ENCODE measurements at regions not wholly inside any gene's neighbourhood (a gene's known extent, or its start where the extent isn't known, plus 50 kb on each side); places are given as distances from the start of the nearest gene placed in this dataset.
A peak's percentile ranks its signal among the peaks of the same experiment; 100 is the strongest.

DNA sequence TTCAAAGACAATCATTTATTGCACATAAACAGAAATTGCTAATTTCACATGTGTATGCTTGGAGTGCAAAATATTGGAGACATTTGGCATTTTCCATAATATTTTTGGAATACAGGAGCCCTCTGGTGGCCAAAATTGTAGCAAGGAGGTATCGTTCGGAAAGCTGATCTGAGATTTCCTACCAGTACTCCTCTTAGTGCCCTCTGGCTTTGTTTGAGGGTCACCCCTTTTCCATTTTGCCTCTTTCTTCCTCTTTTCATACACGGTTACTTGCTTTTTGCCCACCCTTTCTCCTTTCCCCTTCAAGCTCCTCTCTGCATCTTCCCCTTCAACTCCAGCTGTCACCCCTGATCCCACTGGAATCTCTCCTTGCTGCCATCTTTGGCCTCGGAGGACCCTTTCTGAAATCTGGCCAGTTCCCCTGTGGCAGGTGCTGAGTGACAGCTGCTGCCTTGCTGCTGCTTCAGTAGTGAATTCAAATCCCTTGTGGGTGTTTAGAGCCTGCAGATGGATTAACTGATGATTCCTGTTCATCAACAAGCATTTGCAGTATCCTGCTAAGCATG, 164.6 kb upstream of the PARP11 start:
- H3K4me1 ChIP-seq (ENCODE audit: control insufficient read depth, insufficient read depth, low read length), result peaks cover 44% of the 10 kb centered on the region
- no peak overlapping the region for H3K4me3 ChIP-seq (ENCODE audit: low read length)
- no peaks in the 10 kb centered on the region for H3K27me3 ChIP-seq (ENCODE audit: control insufficient read depth, insufficient read depth, low read length)
- peak in 1 of 2 donors; percentile 59 for DNase-seq
- 0% methylated on average over 1 of the region's 4 CpGs for WGBS (ENCODE audit: insufficient coverage, low lambda C conversion rate)
- no peaks in the 10 kb centered on the region for H3K36me3 ChIP-seq (ENCODE audit: control insufficient read depth, insufficient read depth, low read length)
- H3K9me3 ChIP-seq (ENCODE audit: control insufficient read depth, low read depth, low read length), result no peaks in the 10 kb centered on the region
- peak overlapping the region; percentile 78 for H3K27ac ChIP-seq (ENCODE audit: low read length)

DNA sequence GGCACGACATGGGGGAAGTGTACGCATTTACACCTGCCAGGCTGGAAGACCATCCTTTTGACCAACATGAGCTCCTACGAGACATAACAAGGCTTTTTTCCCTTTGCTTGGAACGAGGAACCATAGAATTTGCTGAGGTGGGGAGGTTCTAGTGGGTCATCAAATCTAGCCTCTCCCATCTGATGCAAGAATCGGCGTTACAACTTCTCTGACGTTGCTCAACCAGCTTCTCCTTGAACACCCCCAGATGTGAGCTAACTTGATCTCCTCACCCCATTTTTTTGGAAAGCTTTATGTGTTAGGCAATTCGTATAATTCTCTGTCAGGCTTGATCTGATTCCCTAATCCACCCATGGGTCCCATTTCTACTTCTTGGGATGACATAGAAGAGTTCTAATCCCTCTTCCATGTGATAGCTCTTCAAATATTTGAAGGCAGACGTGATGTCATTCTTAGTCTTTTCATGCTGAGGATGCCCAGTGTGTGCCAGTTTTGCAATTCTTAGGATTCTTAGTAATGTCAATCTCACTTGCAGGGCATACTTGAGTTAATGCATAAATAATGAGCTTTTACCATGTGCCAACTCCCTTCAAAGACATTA, 163.6 kb upstream of the PARP11 start:
- no CpG with 5 or more reads among the region's 9 CpGs for WGBS (ENCODE audit: insufficient coverage, low lambda C conversion rate)

DNA sequence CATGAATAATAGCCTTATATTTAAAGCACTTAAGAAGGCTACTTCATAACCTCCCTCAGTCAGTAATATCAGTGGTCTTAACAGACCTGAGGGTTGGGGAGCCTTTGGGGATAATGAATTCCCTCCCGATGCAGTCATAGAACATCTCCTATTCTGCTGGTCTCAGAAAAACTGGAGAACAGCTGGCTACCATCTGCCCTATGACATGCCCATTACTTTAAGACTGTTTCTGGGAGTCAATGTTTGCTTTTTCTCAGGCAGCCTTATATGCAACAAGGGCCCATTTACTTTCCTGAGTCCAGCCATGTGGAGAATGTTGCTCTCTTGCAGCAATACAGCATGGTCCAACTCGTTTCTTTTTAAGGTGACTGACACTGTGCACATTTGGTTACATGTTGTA, 161.7 kb upstream of the PARP11 start:
- DNase-seq, result no peak
- peak overlapping the region; percentile 48 for H3K27ac ChIP-seq (ENCODE audit: low read length)
- 55% methylated on average over 1 of the region's 2 CpGs for WGBS (ENCODE audit: insufficient coverage, low lambda C conversion rate)
- no peak overlapping the region for H3K4me3 ChIP-seq (ENCODE audit: low read length)
- H3K27me3 ChIP-seq (ENCODE audit: control insufficient read depth, insufficient read depth, low read length), result no peaks in the 10 kb centered on the region
- H3K36me3 ChIP-seq (ENCODE audit: control insufficient read depth, insufficient read depth, low read length), result no peaks in the 10 kb centered on the region
- peaks cover 4% of the 10 kb centered on the region for H3K9me3 ChIP-seq (ENCODE audit: control insufficient read depth, low read depth, low read length)
- H3K4me1 ChIP-seq (ENCODE audit: control insufficient read depth, insufficient read depth, low read length), result peaks cover 54% of the 10 kb centered on the region

More for the DNA sequence above, 163.6 kb upstream of the PARP11 start:
- peaks cover 49% of the 10 kb centered on the region for H3K4me1 ChIP-seq (ENCODE audit: control insufficient read depth, insufficient read depth, low read length)
- DNase-seq, result no peak
- H3K27ac ChIP-seq (ENCODE audit: low read length), result no peak overlapping the region
- H3K9me3 ChIP-seq (ENCODE audit: control insufficient read depth, low read depth, low read length), result no peaks in the 10 kb centered on the region
- H3K36me3 ChIP-seq (ENCODE audit: control insufficient read depth, insufficient read depth, low read length), result no peaks in the 10 kb centered on the region
- no peak overlapping the region for H3K4me3 ChIP-seq (ENCODE audit: low read length)
- H3K27me3 ChIP-seq (ENCODE audit: control insufficient read depth, insufficient read depth, low read length), result no peaks in the 10 kb centered on the region

DNA sequence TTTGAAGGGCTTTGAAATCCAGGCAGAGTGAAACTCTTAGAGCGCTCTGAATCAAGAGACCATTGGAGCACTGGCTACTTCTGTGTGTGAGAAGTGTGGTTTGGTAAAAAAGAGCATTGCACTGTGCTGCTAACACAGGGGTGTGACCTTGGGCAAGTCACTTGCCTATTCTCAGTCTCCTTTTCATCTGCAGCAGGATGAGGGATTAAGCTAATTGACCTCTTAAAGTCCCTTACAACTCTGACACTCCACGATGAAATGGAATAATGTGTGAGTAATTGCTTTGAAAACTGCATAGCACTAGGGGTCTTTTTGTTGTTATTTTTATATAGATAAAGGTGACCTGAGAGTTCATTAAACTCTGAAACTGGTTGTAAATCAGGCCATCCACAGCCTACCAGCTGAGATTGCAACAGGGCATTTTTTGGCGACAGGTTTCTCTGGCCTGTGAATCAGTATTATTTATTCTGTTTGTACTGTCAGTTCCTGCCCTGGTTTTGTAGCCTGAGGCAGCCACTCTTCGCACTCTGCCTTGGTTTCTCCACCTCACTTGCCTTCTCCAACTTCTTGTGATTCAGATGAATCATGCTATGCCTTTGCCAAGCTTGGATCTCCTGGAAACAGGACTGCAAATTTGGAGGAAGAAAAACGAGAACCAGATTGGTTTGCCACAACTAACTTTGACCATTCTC, 159.9 kb upstream of the PARP11 start:
- H3K4me3 ChIP-seq (ENCODE audit: low read length), result no peak overlapping the region
- H3K27ac ChIP-seq (ENCODE audit: low read length), result no peak overlapping the region
- no peak for DNase-seq
- H3K36me3 ChIP-seq (ENCODE audit: control insufficient read depth, insufficient read depth, low read length), result no peaks in the 10 kb centered on the region
- no peaks in the 10 kb centered on the region for H3K27me3 ChIP-seq (ENCODE audit: control insufficient read depth, insufficient read depth, low read length)
- no CpG with 5 or more reads among the region's 5 CpGs for WGBS (ENCODE audit: insufficient coverage, low lambda C conversion rate)
- H3K9me3 ChIP-seq (ENCODE audit: control insufficient read depth, low read depth, low read length), result peaks cover 4% of the 10 kb centered on the region
- peaks cover 54% of the 10 kb centered on the region for H3K4me1 ChIP-seq (ENCODE audit: control insufficient read depth, insufficient read depth, low read length)

DNA sequence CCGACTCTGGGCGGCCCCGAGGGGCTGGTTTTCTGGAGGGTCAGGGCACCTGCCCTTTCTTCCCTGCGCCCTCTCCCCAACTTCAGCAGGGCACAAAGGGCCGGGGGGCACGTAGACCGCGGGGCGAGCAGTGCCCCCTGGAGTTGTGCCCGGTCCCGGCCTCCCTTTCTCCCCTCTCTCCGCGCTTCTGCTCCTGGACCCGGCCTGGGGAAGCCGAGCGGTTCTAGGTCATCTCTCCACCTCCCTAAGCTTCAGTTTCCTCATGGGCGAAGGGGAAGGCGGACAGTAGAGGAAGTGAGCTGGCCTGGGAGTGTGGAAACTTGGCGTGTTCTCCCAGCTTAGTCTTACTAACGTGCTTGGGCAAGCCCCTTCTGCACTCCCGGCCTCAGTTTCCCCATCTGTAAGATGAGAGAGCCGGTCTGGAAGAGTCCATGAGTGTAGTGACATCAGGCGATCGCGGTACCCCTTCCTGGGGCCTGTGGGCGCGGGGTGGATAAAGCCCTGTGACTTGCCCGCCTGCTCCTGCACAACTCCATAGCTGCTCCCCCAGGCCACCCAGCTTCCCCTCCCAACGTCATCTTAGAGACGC, 158.6 kb upstream of the PARP11 start:
- H3K27ac ChIP-seq (ENCODE audit: low read length), result peak overlapping the region; percentile 84
- peak in 1 of 2 donors; percentile 31 for DNase-seq
- H3K9me3 ChIP-seq (ENCODE audit: control insufficient read depth, low read depth, low read length), result peaks cover 4% of the 10 kb centered on the region
- no peaks in the 10 kb centered on the region for H3K27me3 ChIP-seq (ENCODE audit: control insufficient read depth, insufficient read depth, low read length)
- H3K36me3 ChIP-seq (ENCODE audit: control insufficient read depth, insufficient read depth, low read length), result no peaks in the 10 kb centered on the region
- peak overlapping the region; percentile 11 for H3K4me3 ChIP-seq (ENCODE audit: low read length)
- WGBS (ENCODE audit: insufficient coverage, low lambda C conversion rate), result 67% methylated on average over 1 of the region's 30 CpGs
- peaks cover 52% of the 10 kb centered on the region for H3K4me1 ChIP-seq (ENCODE audit: control insufficient read depth, insufficient read depth, low read length)

DNA sequence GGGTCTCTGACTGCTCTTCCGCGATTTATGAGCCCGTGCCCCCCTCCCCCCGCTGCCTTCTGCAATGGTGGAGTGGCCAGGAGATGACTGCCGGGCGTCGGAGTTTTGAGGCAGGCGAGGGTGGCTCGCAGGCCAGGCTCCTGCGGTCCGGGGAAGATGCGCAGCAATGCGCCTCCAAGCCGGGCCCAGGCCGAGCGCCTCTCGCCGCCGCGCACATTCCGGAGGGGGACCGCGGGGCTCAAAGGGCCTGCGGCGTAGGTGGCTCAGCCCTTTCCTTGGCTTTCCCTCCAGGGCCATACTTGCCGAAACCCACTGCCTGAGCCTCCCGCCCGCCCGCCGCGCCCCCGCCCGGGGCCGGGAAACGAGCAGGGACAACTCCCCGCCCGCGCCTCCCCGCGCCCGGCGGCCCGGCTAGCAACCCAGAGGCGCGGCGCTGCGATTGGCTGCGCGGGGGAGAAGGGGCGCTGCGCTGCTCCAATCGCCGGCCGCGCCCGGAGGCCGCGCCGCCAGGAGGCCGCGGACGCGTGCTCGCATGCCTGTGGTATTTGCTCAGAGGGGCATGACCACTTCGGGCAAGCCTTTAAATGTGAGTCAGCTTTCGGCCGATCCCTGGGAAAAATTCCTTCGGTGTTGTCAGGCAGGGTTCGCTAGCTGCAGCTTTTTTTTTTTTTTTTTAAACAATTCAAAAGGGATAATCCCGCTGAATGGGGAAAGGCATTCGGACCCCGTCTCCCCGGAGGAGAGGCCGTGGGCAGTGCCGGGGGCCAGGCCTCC, 157.9 kb upstream of the PARP11 start:
- Histone ChIP-seq H3K36me3 (ENCODE audit: control insufficient read depth, insufficient read depth, low read length) (no peaks in the 10 kb centered on the region), H3K4me3 (ENCODE audit: low read length) (peak overlapping the region; percentile 46), H3K27me3 (ENCODE audit: control insufficient read depth, insufficient read depth, low read length) (no peaks in the 10 kb centered on the region), H3K4me1 (ENCODE audit: control insufficient read depth, insufficient read depth, low read length) (peaks cover 52% of the 10 kb centered on the region), H3K9me3 (ENCODE audit: control insufficient read depth, low read depth, low read length) (peaks cover 4% of the 10 kb centered on the region), H3K27ac (ENCODE audit: low read length) (peak overlapping the region; percentile 84)
- peak; percentile 96 to 98 for DNase-seq
- WGBS (ENCODE audit: insufficient coverage, low lambda C conversion rate), result no CpG with 5 or more reads among the region's 75 CpGs

DNA sequence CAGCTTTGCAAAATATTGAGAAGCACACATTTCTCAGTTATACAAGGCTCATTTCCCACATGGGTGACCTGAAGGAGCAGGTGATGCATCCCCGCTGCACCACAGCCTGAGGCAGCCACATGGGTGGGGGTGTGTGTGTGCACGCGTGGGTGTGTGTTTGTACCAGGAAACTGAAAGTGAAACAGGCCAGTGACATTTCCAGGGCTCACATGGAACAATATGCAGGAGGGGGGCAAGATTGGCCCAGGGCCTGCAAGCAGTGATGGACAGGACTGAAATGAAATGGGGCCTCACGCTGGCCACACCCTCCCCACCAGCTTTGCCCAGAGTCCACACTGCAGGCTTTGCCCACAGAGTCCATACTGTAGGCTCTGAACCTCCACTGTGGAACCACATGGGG, 154.2 kb upstream of the PARP11 start:
- no CpG with 5 or more reads among the region's 4 CpGs for WGBS (ENCODE audit: insufficient coverage, low lambda C conversion rate)
- peak in 1 of 2 donors; percentile 72 for DNase-seq
- Histone ChIP-seq H3K4me3 (ENCODE audit: low read length) (no peak overlapping the region), H3K27ac (ENCODE audit: low read length) (no peak overlapping the region), H3K36me3 (ENCODE audit: control insufficient read depth, insufficient read depth, low read length) (no peaks in the 10 kb centered on the region), H3K27me3 (ENCODE audit: control insufficient read depth, insufficient read depth, low read length) (no peaks in the 10 kb centered on the region), H3K4me1 (ENCODE audit: control insufficient read depth, insufficient read depth, low read length) (peaks cover 45% of the 10 kb centered on the region), H3K9me3 (ENCODE audit: control insufficient read depth, low read depth, low read length) (peaks cover 4% of the 10 kb centered on the region)

DNA sequence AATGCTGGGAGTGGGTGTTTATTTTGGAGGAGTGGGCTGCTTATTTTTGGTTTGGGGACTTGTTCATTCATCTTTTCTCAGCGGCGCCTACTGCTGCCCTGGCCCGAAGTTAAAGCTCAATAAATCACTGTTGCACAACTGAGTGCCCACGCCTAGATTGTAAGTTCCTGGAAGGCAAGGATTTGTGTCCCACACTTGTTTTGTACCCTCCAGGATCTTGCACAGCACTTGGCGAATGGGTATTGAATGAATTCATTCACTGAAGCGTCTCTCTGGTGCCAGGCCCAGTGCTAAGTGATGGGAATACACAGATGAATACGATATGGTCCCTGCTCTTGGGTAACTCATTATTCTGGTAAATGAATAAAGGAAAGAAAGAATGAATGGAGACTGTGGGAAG, 153.3 kb upstream of the PARP11 start:
- H3K36me3 ChIP-seq (ENCODE audit: control insufficient read depth, insufficient read depth, low read length), result no peaks in the 10 kb centered on the region
- peaks cover 37% of the 10 kb centered on the region for H3K4me1 ChIP-seq (ENCODE audit: control insufficient read depth, insufficient read depth, low read length)
- H3K9me3 ChIP-seq (ENCODE audit: control insufficient read depth, low read depth, low read length), result peaks cover 1% of the 10 kb centered on the region
- H3K4me3 ChIP-seq (ENCODE audit: low read length), result no peak overlapping the region
- WGBS (ENCODE audit: insufficient coverage, low lambda C conversion rate), result 80% methylated on average over 1 of the region's 7 CpGs
- H3K27me3 ChIP-seq (ENCODE audit: control insufficient read depth, insufficient read depth, low read length), result no peaks in the 10 kb centered on the region
- no peak overlapping the region for H3K27ac ChIP-seq (ENCODE audit: low read length)
- no peak for DNase-seq

DNA sequence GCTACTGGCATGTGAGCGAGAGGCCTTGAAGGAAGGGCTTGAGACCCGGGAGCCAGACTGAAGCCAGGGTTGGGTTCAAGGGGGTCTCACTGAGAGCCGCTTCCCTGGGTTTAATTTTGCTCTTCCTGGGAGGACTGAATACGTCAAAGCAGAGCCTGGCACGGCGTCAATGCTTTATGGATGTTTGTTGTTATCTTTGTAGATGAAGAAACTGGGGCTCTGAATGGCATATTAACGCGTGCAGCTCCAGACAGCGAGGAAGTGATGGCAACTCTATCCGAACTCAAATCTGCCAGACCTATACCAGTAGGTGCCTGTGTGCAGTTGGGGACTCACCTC, 152.8 kb upstream of the PARP11 start:
- Histone ChIP-seq H3K27ac (ENCODE audit: low read length) (no peak overlapping the region), H3K9me3 (ENCODE audit: control insufficient read depth, low read depth, low read length) (no peaks in the 10 kb centered on the region)
- no peak for DNase-seq

More for the DNA sequence above, 152.8 kb upstream of the PARP11 start:
- no CpG with 5 or more reads among the region's 10 CpGs for WGBS (ENCODE audit: insufficient coverage, low lambda C conversion rate)
- H3K36me3 ChIP-seq (ENCODE audit: control insufficient read depth, insufficient read depth, low read length), result no peaks in the 10 kb centered on the region
- H3K4me1 ChIP-seq (ENCODE audit: control insufficient read depth, insufficient read depth, low read length), result peaks cover 36% of the 10 kb centered on the region
- H3K4me3 ChIP-seq (ENCODE audit: low read length), result no peak overlapping the region
- no peaks in the 10 kb centered on the region for H3K27me3 ChIP-seq (ENCODE audit: control insufficient read depth, insufficient read depth, low read length)
